SK-N-SH (cell line): ENCODE measurements at regions not wholly inside any gene's neighbourhood (a gene's known extent, or its start where the extent isn't known, plus 50 kb on each side); places are given as distances from the start of the nearest gene placed in this dataset.

Experiments used
- CTCF ChIA-PET: fragments of 300-600, 350-600 bp; formaldehyde crosslinking; extraction: SDS; loops from one replicate; lab custom pipeline; 2021; lab: Yijun Ruan, JAX
- POLR2A ChIA-PET: fragments of 350-600 bp; sonication (Branson Sonifier 250); formaldehyde crosslinking; extraction: SDS; loops from one replicate; lab custom pipeline; 2020; ENCODE audit warnings: antibody characterized with exemption, inconsistent platforms; lab: Yijun Ruan, JAX
- DNase-seq: peaks from one replicate; pipeline ENCODE4 v3.0.0; 2012
- H2AFZ ChIP-seq: fragments of 200-600 bp; sonication (generic); 2 replicates; pipeline ENCODE4 v1.8.1; 2016; ENCODE audit warnings: antibody characterized with exemption, mild to moderate bottlenecking, low read depth
- H3F3A ChIP-seq: fragments of 200-600 bp; sonication (generic); replicated peaks from 2 replicates; pipeline ENCODE3; 2016; ENCODE audit warnings: antibody characterized with exemption, mild to moderate bottlenecking; ENCODE audit not compliant: insufficient read depth
- H3K27ac ChIP-seq, 2 experiments: fragments of 200-500 bp in 1 of 2; fragments of 200-600 bp in 1 of 2; sonication (Bioruptor generic) in 1 of 2; sonication (generic), shearing (Covaris generic) in 1 of 2; 2 replicates each; pipeline versions ENCODE4 v1.5.1 to v1.6.1; 2014 to 2016; ENCODE audit warnings: low read depth in 2 of 2, inconsistent platforms in 1 of 2, low read length in 1 of 2, mild to moderate bottlenecking in 1 of 2, mixed read lengths in 1 of 2
- H3K27me3 ChIP-seq: fragments of 200-600 bp; sonication (generic), shearing (Covaris generic); 2 replicates; pipeline ENCODE4 v1.6.1; 2016; ENCODE audit warnings: mixed run types; ENCODE audit not compliant: insufficient read depth
- H3K36me3 ChIP-seq, 2 experiments: fragments of 200-500 bp in 1 of 2; fragments of 200-600 bp in 1 of 2; sonication (Bioruptor generic) in 1 of 2; sonication (generic) in 1 of 2; replicated peaks in 1 of 2; 2 replicates each; pipeline versions ENCODE3 to v1.5.1; 2014 to 2016; ENCODE audit warnings: low read length in 1 of 2, mild to moderate bottlenecking in 1 of 2; ENCODE audit not compliant: insufficient read depth in 2 of 2, control insufficient read depth in 1 of 2
- H3K4me1 ChIP-seq, 2 experiments: fragments of 200-500 bp in 1 of 2; fragments of 200-600 bp in 1 of 2; sonication (Bioruptor generic) in 1 of 2; sonication (generic), shearing (Covaris generic) in 1 of 2; 2 replicates each; pipeline versions ENCODE4 v1.5.1 to v1.6.1; 2014 to 2016; ENCODE audit warnings: low read depth in 1 of 2, low read length in 1 of 2, mixed run types in 1 of 2; ENCODE audit not compliant: insufficient read depth in 2 of 2, control insufficient read depth in 1 of 2
- H3K4me2 ChIP-seq: fragments of 200-600 bp; sonication (generic), shearing (Covaris generic); 2 replicates; pipeline ENCODE4 v1.6.1; 2017; ENCODE audit warnings: mixed run types
- H3K4me3 ChIP-seq, 2 experiments: fragments of 200-500 bp in 1 of 2; fragments of 200-600 bp in 1 of 2; sonication (Bioruptor generic) in 1 of 2; sonication (generic), shearing (Covaris generic) in 1 of 2; 2 replicates each; pipeline versions ENCODE4 v1.5.1 to v1.8.1; 2014 to 2016; ENCODE audit warnings: low read depth in 2 of 2, inconsistent platforms in 1 of 2, low read length in 1 of 2, mild to moderate bottlenecking in 1 of 2, mixed read lengths in 1 of 2, moderate library complexity in 1 of 2
- H3K79me2 ChIP-seq: fragments of 200-600 bp; sonication (generic); 2 replicates; pipeline ENCODE4 v1.8.1; 2017; ENCODE audit warnings: mild to moderate bottlenecking; ENCODE audit not compliant: insufficient read depth
- H3K9ac ChIP-seq: fragments of 200-600 bp; sonication (generic); 2 replicates; pipeline ENCODE4 v1.6.1; 2017; ENCODE audit warnings: mixed run types
- H3K9me2 ChIP-seq: fragments of 200-600 bp; sonication (generic); 2 replicates; pipeline ENCODE4 v1.6.1; 2017; ENCODE audit warnings: mixed run types
- H3K9me3 ChIP-seq: fragments of 200-600 bp; sonication (generic); 2 replicates; pipeline ENCODE4 v1.6.1; 2017; ENCODE audit warnings: mixed run types, mild to moderate bottlenecking, moderate library complexity
- H4K20me1 ChIP-seq: fragments of 200-600 bp; sonication (generic); 2 replicates; pipeline ENCODE4 v1.6.1; 2017; ENCODE audit warnings: mild to moderate bottlenecking, mixed run types; ENCODE audit not compliant: insufficient read depth
- CTCF ChIP-seq: fragments of 200-600 bp; sonication (generic); IDR thresholded peaks from 2 replicates; pipeline ENCODE4 v1.6.1; 2017; ENCODE audit warnings: antibody characterized with exemption, mild to moderate bottlenecking, moderate library complexity
- ELF1 ChIP-seq: IDR thresholded peaks from 2 replicates; pipeline ENCODE4 v1.4.0; 2012
- EP300 ChIP-seq, 2 experiments: IDR thresholded peaks; 2 replicates each; pipeline versions ENCODE4 v1.4.0 to v1.6.1; 2012; ENCODE audit warnings: borderline replicate concordance in 1 of 2, low read depth in 1 of 2, low read length in 1 of 2
- FOSL2 ChIP-seq: IDR thresholded peaks from 2 replicates; pipeline ENCODE4 v1.4.0; 2012; ENCODE audit warnings: low read depth, mild to moderate bottlenecking, moderate library complexity, borderline replicate concordance
- GABPA ChIP-seq: IDR thresholded peaks from 2 replicates; pipeline ENCODE4 v1.4.0; 2012; ENCODE audit warnings: low read depth, mild to moderate bottlenecking
- GATA2 ChIP-seq: sonication (generic); formaldehyde crosslinking; IDR thresholded peaks from 2 replicates; pipeline ENCODE4 v1.5.0; 2020; ENCODE audit warnings: mild to moderate bottlenecking, missing genetic modification reagents
- MAX ChIP-seq: IDR thresholded peaks from 2 replicates; pipeline ENCODE4 v1.4.0; 2012; ENCODE audit warnings: low read depth
- MEF2A ChIP-seq: IDR thresholded peaks from 2 replicates; pipeline ENCODE4 v1.4.0; 2012; ENCODE audit warnings: low read depth, borderline replicate concordance
- MXI1 ChIP-seq: IDR thresholded peaks from 2 replicates; pipeline ENCODE4 v1.6.1; 2012; ENCODE audit warnings: mild to moderate bottlenecking, low read depth, low read length, improper control_type of control experiment
- RFX5 ChIP-seq: IDR thresholded peaks from 2 replicates; pipeline ENCODE4 v1.6.1; 2012; ENCODE audit warnings: mild to moderate bottlenecking, improper control_type of control experiment, low read length
- SMC3 ChIP-seq: IDR thresholded peaks from 2 replicates; pipeline ENCODE4 v1.6.1; 2012; ENCODE audit warnings: low read depth, low read length, improper control_type of control experiment
- TAF1 ChIP-seq: IDR thresholded peaks from 2 replicates; pipeline ENCODE4 v1.6.1; 2012; ENCODE audit warnings: low read depth, mild to moderate bottlenecking, low read length, moderate library complexity, borderline replicate concordance
- TCF12 ChIP-seq: IDR thresholded peaks from 2 replicates; pipeline ENCODE4 v1.4.0; 2012
- YY1 ChIP-seq: IDR thresholded peaks from 2 replicates; pipeline ENCODE4 v1.4.0; 2012; ENCODE audit warnings: low read depth, mild to moderate bottlenecking
- WGBS: methylation state at CpG from one replicate; pipeline ENCODE4 v1.1.6; 2017; ENCODE audit warnings: low lambda C conversion rate; 5-methylcytosine and 5-hydroxymethylcytosine counted together
- TF ChIP-seq, protein P1 (sequence below): fragments of 150-350 bp; IDR thresholded peaks from 2 replicates; pipeline ENCODE4 v1.6.1; 2017; ENCODE audit warnings: antibody characterized with exemption, low read length, low read depth, borderline replicate concordance
- TF ChIP-seq, protein P2 (sequence below): IDR thresholded peaks from 2 replicates; pipeline ENCODE4 v1.4.0; 2012; ENCODE audit warnings: low read depth, borderline replicate concordance
- TF ChIP-seq, protein P3 (sequence below): IDR thresholded peaks from 2 replicates; pipeline ENCODE4 v1.4.0; 2012; ENCODE audit warnings: low read depth, borderline replicate concordance

DNA sequence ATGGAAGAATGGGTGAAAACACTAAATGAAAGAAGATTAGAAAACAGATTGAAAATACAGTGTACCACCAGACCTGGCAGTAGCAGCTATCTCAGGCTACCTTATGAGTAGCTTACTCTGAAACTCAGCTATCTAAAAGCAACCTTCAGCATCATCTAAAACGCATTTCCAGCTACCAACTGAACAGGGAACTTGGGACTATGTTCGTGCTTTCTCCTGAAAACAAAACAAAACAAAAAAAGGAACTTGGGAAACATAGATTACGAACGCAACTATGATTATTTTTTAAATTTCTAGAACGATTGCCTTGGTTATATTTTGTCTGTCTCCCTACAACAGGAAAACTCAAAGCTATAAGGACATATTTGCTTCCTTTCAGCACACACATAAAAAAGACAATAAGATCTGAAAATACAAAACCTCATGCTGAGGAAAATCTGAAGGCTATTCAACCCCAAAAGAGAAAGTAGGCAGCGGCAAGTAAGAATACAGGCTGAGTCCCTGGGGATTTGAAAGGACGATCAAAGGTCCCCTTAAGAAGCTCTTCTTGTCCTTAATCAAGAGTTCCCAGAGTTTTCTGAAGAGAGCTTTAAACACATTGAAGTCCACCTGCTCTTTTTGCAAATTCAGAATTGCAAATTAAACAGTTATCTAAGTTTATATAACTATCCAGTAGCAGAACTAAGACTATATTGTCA, 53.4 kb downstream of the OR2K2 start:
- Histone ChIP-seq H3K4me1 (peaks cover 0 to 3% of the 10 kb centered on the region in 2 experiments; a peak in 2 of 4 replicates), H3K36me3 (no peaks in the 10 kb centered on the region), H3K4me3 (no peak overlapping the region), H2AFZ (no peak overlapping the region; the same call in 1 of the 2 replicates), H3K9me2 (no peaks in the 10 kb centered on the region), H3K27me3 (no peaks in the 10 kb centered on the region), H3K4me2 (no peak overlapping the region), H4K20me1 (no peaks in the 10 kb centered on the region), H3K9me3 (no peaks in the 10 kb centered on the region), H3K9ac (no peak overlapping the region), H3F3A (no peaks in the 10 kb centered on the region), H3K79me2 (no peaks in the 10 kb centered on the region), H3K27ac (no peak overlapping the region)
- POLR2A ChIA-PET, result no interaction called here
- CTCF ChIA-PET, result interaction anchor here (0.8 to 1.2 kb wide), 4 partner anchors 9 to 226 kb away, joined by 3 to 6 read pairs (median 3); no protein-coding TSS in a partner anchor
- 77% methylated on average over 7 of the region's 7 CpGs for whole genome bisulfite sequencing
- no peak for DNase-seq
- TF ChIP-seq GABPA, result no peak
- TF ChIP-seq ELF1, result no peak
- TF ChIP-seq, protein P1, sequence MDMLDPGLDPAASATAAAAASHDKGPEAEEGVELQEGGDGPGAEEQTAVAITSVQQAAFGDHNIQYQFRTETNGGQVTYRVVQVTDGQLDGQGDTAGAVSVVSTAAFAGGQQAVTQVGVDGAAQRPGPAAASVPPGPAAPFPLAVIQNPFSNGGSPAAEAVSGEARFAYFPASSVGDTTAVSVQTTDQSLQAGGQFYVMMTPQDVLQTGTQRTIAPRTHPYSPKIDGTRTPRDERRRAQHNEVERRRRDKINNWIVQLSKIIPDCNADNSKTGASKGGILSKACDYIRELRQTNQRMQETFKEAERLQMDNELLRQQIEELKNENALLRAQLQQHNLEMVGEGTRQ, result no peak
- TF ChIP-seq FOSL2, result no peak
- TF ChIP-seq SMC3, result no peak
- no peak for TF ChIP-seq MEF2A
- TF ChIP-seq, protein P2, sequence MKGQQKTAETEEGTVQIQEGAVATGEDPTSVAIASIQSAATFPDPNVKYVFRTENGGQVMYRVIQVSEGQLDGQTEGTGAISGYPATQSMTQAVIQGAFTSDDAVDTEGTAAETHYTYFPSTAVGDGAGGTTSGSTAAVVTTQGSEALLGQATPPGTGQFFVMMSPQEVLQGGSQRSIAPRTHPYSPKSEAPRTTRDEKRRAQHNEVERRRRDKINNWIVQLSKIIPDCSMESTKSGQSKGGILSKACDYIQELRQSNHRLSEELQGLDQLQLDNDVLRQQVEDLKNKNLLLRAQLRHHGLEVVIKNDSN, result no peak
- no peak for TF ChIP-seq TCF12
- no peak for TF ChIP-seq EP300 (IDR thresholded peaks at IDR 0.05; ENCODE audit: borderline replicate concordance in 1 of 2, low read depth in 1 of 2, low read length in 1 of 2)
- no peak for TF ChIP-seq TAF1
- TF ChIP-seq, protein P3, sequence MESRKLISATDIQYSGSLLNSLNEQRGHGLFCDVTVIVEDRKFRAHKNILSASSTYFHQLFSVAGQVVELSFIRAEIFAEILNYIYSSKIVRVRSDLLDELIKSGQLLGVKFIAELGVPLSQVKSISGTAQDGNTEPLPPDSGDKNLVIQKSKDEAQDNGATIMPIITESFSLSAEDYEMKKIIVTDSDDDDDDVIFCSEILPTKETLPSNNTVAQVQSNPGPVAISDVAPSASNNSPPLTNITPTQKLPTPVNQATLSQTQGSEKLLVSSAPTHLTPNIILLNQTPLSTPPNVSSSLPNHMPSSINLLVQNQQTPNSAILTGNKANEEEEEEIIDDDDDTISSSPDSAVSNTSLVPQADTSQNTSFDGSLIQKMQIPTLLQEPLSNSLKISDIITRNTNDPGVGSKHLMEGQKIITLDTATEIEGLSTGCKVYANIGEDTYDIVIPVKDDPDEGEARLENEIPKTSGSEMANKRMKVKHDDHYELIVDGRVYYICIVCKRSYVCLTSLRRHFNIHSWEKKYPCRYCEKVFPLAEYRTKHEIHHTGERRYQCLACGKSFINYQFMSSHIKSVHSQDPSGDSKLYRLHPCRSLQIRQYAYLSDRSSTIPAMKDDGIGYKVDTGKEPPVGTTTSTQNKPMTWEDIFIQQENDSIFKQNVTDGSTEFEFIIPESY, result no peak
- TF ChIP-seq GATA2, result no peak
- no peak for TF ChIP-seq YY1
- no peak for TF ChIP-seq MAX
- TF ChIP-seq RFX5, result no peak
- no peak for TF ChIP-seq CTCF
- TF ChIP-seq MXI1, result no peak
